Choroid plexus epithelial cell (primary cell): ENCODE measurements at regions not wholly inside any gene's neighbourhood (a gene's known extent, or its start where the extent isn't known, plus 50 kb on each side); places are given as distances from the start of the nearest gene placed in this dataset.

ENCODE experiments used
- DNase-seq: peaks from one replicate; pipeline ENCODE4 v3.0.0-alpha.2; 2010; ENCODE audit warnings: low read depth
- H3K4me3 ChIP-seq: 2 replicates; pipeline ENCODE4 v1.5.1; 2011; ENCODE audit warnings: low read depth, mild to moderate bottlenecking, control low read depth, low read length, moderate library complexity
- CTCF ChIP-seq: conservative IDR thresholded peaks from 2 replicates; pipeline ENCODE4 v1.5.1; 2011; ENCODE audit warnings: low read depth, mild to moderate bottlenecking, control low read depth, inconsistent platforms, low read length, moderate library complexity

GRCh38 chr12:13609894-13610679, 371.3 kb downstream of the GRIN2B start:
- TF ChIP-seq CTCF, result no peak
- no peak for DNase-seq
- H3K4me3 ChIP-seq, result no peak overlapping the region

- no peak for DNase-seq
- no peak overlapping the region for H3K4me3 ChIP-seq
- no peak for TF ChIP-seq CTCF
These were observed 375.1 kb downstream of the GRIN2B start for GRCh38 chr12:13606290-13606689.

GRCh38 chr12:13603953-13604352, 377.4 kb downstream of the GRIN2B start:
- TF ChIP-seq CTCF, result no peak
- H3K4me3 ChIP-seq, result no peak overlapping the region
- no peak for DNase-seq

- TF ChIP-seq CTCF, result no peak
- no peak overlapping the region for H3K4me3 ChIP-seq
- DNase-seq, result no peak
These were observed 379.2 kb downstream of the GRIN2B start for GRCh38 chr12:13602172-13602571.

- no peak for DNase-seq
- H3K4me3 ChIP-seq, result no peak overlapping the region
- no peak for TF ChIP-seq CTCF
These were observed 382.2 kb downstream of the GRIN2B start for GRCh38 chr12:13599176-13599575.

GRCh38 chr12:13597837-13598236, 383.6 kb downstream of the GRIN2B start:
- no peak overlapping the region for H3K4me3 ChIP-seq
- no peak for TF ChIP-seq CTCF
- no peak for DNase-seq

GRCh38 chr12:13597166-13597565, 384.2 kb downstream of the GRIN2B start:
- no peak for DNase-seq
- TF ChIP-seq CTCF, result no peak
- H3K4me3 ChIP-seq, result no peak overlapping the region
